H1 (cell line): ENCODE measurements at regions not wholly inside any gene's neighbourhood (a gene's known extent, or its start where the extent isn't known, plus 50 kb on each side); places are given as distances from the start of the nearest gene placed in this dataset.

ENCODE experiments used
- CTCF ChIA-PET: fragments of 300-600 bp; sonication (Branson Sonifier 250); formaldehyde crosslinking; loops from one replicate; lab custom pipeline; 2021; ENCODE audit not compliant: partially characterized antibody; lab: Charles Lee
- POLR2A ChIA-PET: fragments of 300-600 bp; sonication (Branson Sonifier 250); formaldehyde crosslinking; loops from one replicate; lab custom pipeline; 2021; ENCODE audit warnings: inconsistent platforms; ENCODE audit not compliant: partially characterized antibody; lab: Charles Lee
- DNase-seq, 2 experiments: peaks; one replicate each; pipeline versions ENCODE4 v3.0.0 to v3.0.0-alpha.2; 2010 to 2022; ENCODE audit warnings: low spot score in 2 of 2, low read depth in 1 of 2, mixed read lengths in 1 of 2
- FAIRE-seq: peaks from 2 replicates; lab custom pipeline; 2011; peaks lifted over from hg19 to GRCh38; lab: Jason Lieb, UNC
- H2AFZ ChIP-seq: 2 replicates; pipeline ENCODE4 v1.8.1; 2012; ENCODE audit warnings: low read length, inconsistent platforms
- H2AK5ac ChIP-seq: 2 replicates; pipeline ENCODE4 v1.6.1; 2013; ENCODE audit warnings: low read depth, low read length
- H2BK120ac ChIP-seq: replicated peaks from 2 replicates; pipeline ENCODE3; 2013; ENCODE audit warnings: low read depth, low read length, inconsistent platforms
- H2BK12ac ChIP-seq: 2 replicates; pipeline ENCODE4 v1.6.1; 2013; ENCODE audit warnings: low read depth, low read length
- H2BK15ac ChIP-seq: 2 replicates; pipeline ENCODE4 v1.6.1; 2013; ENCODE audit warnings: low read length
- H2BK20ac ChIP-seq: 2 replicates; pipeline ENCODE4 v1.6.1; 2013; ENCODE audit warnings: low read length
- H2BK5ac ChIP-seq: 2 replicates; pipeline ENCODE4 v1.6.1; 2013; ENCODE audit warnings: low read depth, low read length
- H3K14ac ChIP-seq: 2 replicates; pipeline ENCODE4 v1.6.1; 2013; ENCODE audit warnings: inconsistent platforms; ENCODE audit not compliant: insufficient read length
- H3K18ac ChIP-seq: 2 replicates; pipeline ENCODE4 v1.6.1; 2013; ENCODE audit warnings: low read length; ENCODE audit errors: extremely low read depth
- H3K23ac ChIP-seq: 2 replicates; pipeline ENCODE4 v1.6.1; 2013; ENCODE audit warnings: inconsistent platforms; ENCODE audit not compliant: insufficient read length
- H3K23me2 ChIP-seq: 2 replicates; pipeline ENCODE4 v1.6.1; 2013; ENCODE audit warnings: low read depth, low read length
- H3K27ac ChIP-seq: 2 replicates; pipeline ENCODE4 v1.6.1; 2011; ENCODE audit warnings: low read depth, low read length, inconsistent platforms
- H3K27me3 ChIP-seq, 4 experiments: replicated peaks in 1 of 4; 1 replicate in 1 of 4; 2 replicates in 3 of 4; pipeline versions ENCODE4 v1.6.1 to v1.8.1; 2011 to 2013; ENCODE audit warnings: low read length in 3 of 4, mild to moderate bottlenecking in 3 of 4, inconsistent platforms in 2 of 4, mixed read lengths in 2 of 4, moderate library complexity in 1 of 4; ENCODE audit not compliant: control insufficient read depth in 3 of 4, insufficient read depth in 3 of 4; ENCODE audit errors: extremely low read depth in 1 of 4
- H3K36me3 ChIP-seq, 4 experiments: 2 replicates each; pipeline versions ENCODE4 v1.6.1 to v1.8.1; 2011 to 2013; ENCODE audit warnings: mild to moderate bottlenecking in 4 of 4, low read length in 3 of 4, moderate library complexity in 2 of 4, control low read depth in 1 of 4, inconsistent platforms in 1 of 4; ENCODE audit not compliant: insufficient read depth in 4 of 4, control insufficient read depth in 2 of 4
- H3K4ac ChIP-seq: replicated peaks from 2 replicates; pipeline ENCODE3; 2013; ENCODE audit warnings: low read length, low read depth, mixed read lengths, inconsistent platforms; ENCODE audit not compliant: insufficient read length
- H3K4me1 ChIP-seq, 4 experiments: replicated peaks in 1 of 4; 1 replicate in 1 of 4; 2 replicates in 3 of 4; pipeline versions ENCODE4 v1.6.1 to v1.8.1; 2011 to 2013; ENCODE audit warnings: low read length in 3 of 4, inconsistent platforms in 2 of 4, mixed read lengths in 1 of 4; ENCODE audit not compliant: insufficient read depth in 4 of 4, control insufficient read depth in 3 of 4
- H3K4me2 ChIP-seq, 2 experiments: 2 replicates each; pipeline versions ENCODE4 v1.6.1 to v1.8.1; 2011 to 2013; ENCODE audit warnings: low read depth in 2 of 2, low read length in 2 of 2, control low read depth in 1 of 2, inconsistent platforms in 1 of 2, mild to moderate bottlenecking in 1 of 2; ENCODE audit not compliant: insufficient read depth in 1 of 2
- H3K4me3 ChIP-seq, 4 experiments: fragments of 200-600, 300-600 bp in 1 of 4; sonication (generic), shearing (Covaris generic), sonication (Bioruptor Twin) in 1 of 4; 2 replicates each; pipeline versions ENCODE4 v1.5.1 to v1.8.1; 2011 to 2016; ENCODE audit warnings: low read length in 4 of 4, low read depth in 3 of 4, control low read depth in 2 of 4, inconsistent platforms in 2 of 4, mild to moderate bottlenecking in 2 of 4, mixed read lengths in 1 of 4, moderate library complexity in 1 of 4; ENCODE audit not compliant: insufficient read depth in 2 of 4; ENCODE audit errors: extremely low read depth in 1 of 4
- H3K56ac ChIP-seq: replicated peaks from 2 replicates; pipeline ENCODE3; 2013; ENCODE audit warnings: low read depth, mild to moderate bottlenecking, mixed read lengths, low read length, inconsistent platforms; ENCODE audit not compliant: insufficient read length
- H3K79me1 ChIP-seq: 2 replicates; pipeline ENCODE4 v1.6.1; 2013; ENCODE audit warnings: low read depth, low read length, control low read depth
- H3K79me2 ChIP-seq, 2 experiments: 2 replicates each; pipeline versions ENCODE4 v1.6.1 to v1.8.1; 2012 to 2013; ENCODE audit warnings: low read length in 2 of 2, mild to moderate bottlenecking in 2 of 2, inconsistent platforms in 1 of 2; ENCODE audit not compliant: insufficient read depth in 2 of 2, control insufficient read depth in 1 of 2
- H3K9ac ChIP-seq, 4 experiments: replicated peaks in 1 of 4; 1 replicate in 1 of 4; 2 replicates in 3 of 4; pipeline versions ENCODE4 v1.6.1 to v1.8.1; 2011 to 2013; ENCODE audit warnings: low read depth in 3 of 4, low read length in 3 of 4, control low read depth in 2 of 4, mild to moderate bottlenecking in 2 of 4, moderate library complexity in 2 of 4, inconsistent platforms in 1 of 4; ENCODE audit errors: extremely low read depth in 1 of 4
- H3K9me3 ChIP-seq, 2 experiments: 2 replicates each; pipeline versions ENCODE4 v1.6.1 to v1.8.1; 2012 to 2013; ENCODE audit warnings: mild to moderate bottlenecking in 2 of 2, moderate library complexity in 2 of 2, control low read depth in 1 of 2, inconsistent platforms in 1 of 2, low read depth in 1 of 2, low read length in 1 of 2, mixed read lengths in 1 of 2; ENCODE audit not compliant: insufficient read depth in 2 of 2
- H4K20me1 ChIP-seq, 2 experiments: replicated peaks in 1 of 2; 2 replicates each; pipeline versions ENCODE3 to v1.8.1; 2011 to 2013; ENCODE audit warnings: inconsistent platforms in 2 of 2, low read length in 2 of 2, mild to moderate bottlenecking in 1 of 2; ENCODE audit not compliant: insufficient read depth in 2 of 2, control insufficient read depth in 1 of 2
- H4K5ac ChIP-seq: 2 replicates; pipeline ENCODE4 v1.6.1; 2013; ENCODE audit warnings: low read length, low read depth, mixed read lengths, inconsistent platforms; ENCODE audit not compliant: insufficient read length
- H4K8ac ChIP-seq: 2 replicates; pipeline ENCODE4 v1.8.0; 2013; ENCODE audit warnings: mild to moderate bottlenecking, moderate library complexity, low read length, inconsistent platforms; ENCODE audit not compliant: insufficient read depth; ENCODE audit errors: extremely low read depth
- H4K91ac ChIP-seq: replicated peaks from 2 replicates; pipeline ENCODE3; 2013; ENCODE audit warnings: low read length, mixed read lengths, inconsistent platforms; ENCODE audit not compliant: insufficient read length
- CBX5 ChIP-seq: fragments of 300-800, 300-1000 bp; sonication (generic); IDR thresholded peaks from 2 replicates; pipeline ENCODE4 v1.7.1; 2016; ENCODE audit warnings: antibody characterized with exemption, low read length, low read depth
- EGR1 ChIP-seq: IDR thresholded peaks from 2 replicates; pipeline ENCODE4 v1.6.1; 2011; ENCODE audit warnings: low read depth, low read length, borderline replicate concordance
- EP300 ChIP-seq, 2 experiments: IDR thresholded peaks; 1 replicate in 1 of 2; 2 replicates in 1 of 2; pipeline ENCODE4 v1.6.1; 2011 to 2012; ENCODE audit warnings: low read depth in 2 of 2, low read length in 2 of 2, mild to moderate bottlenecking in 2 of 2, borderline replicate concordance in 1 of 2, inconsistent platforms in 1 of 2, moderate library complexity in 1 of 2
- JUN ChIP-seq: IDR thresholded peaks from 2 replicates; pipeline ENCODE4 v1.6.1; 2011; ENCODE audit warnings: low read depth, mild to moderate bottlenecking, improper control_type of control experiment, low read length
- JUND ChIP-seq: IDR thresholded peaks from 2 replicates; pipeline ENCODE4 v1.6.1; 2011; ENCODE audit warnings: mild to moderate bottlenecking, improper control_type of control experiment, low read length
- KDM4A ChIP-seq: IDR thresholded peaks from one replicate; pipeline ENCODE4 v1.7.1; 2012; ENCODE audit warnings: low read depth, mild to moderate bottlenecking, moderate library complexity, low read length, inconsistent platforms; ENCODE audit not compliant: severe bottlenecking
- KDM5A ChIP-seq: fragments of 200-600 bp; IDR thresholded peaks from 2 replicates; pipeline ENCODE4 v1.7.1; 2012; ENCODE audit warnings: mild to moderate bottlenecking, low read length, inconsistent platforms, mixed read lengths
- POLR2A ChIP-seq, 2 experiments: IDR thresholded peaks; 1 replicate in 1 of 2; 2 replicates in 1 of 2; pipeline ENCODE4 v1.6.1; 2011; ENCODE audit warnings: low read depth in 2 of 2, low read length in 2 of 2, mild to moderate bottlenecking in 2 of 2; ENCODE audit errors: control extremely low read depth in 1 of 2
- SP2 ChIP-seq: IDR thresholded peaks from 2 replicates; pipeline ENCODE4 v1.6.1; 2012; ENCODE audit warnings: mild to moderate bottlenecking, low read length, inconsistent platforms
- SUZ12 ChIP-seq: fragments of 200-600 bp; sonication (generic); IDR thresholded peaks from 2 replicates; pipeline ENCODE4 v1.6.1; 2012; ENCODE audit warnings: mild to moderate bottlenecking, inconsistent platforms, low read length, moderate library complexity, mixed read lengths
- TBP ChIP-seq: IDR thresholded peaks from 2 replicates; pipeline ENCODE4 v1.6.1; 2011; ENCODE audit warnings: low read depth, low read length, improper control_type of control experiment
- YY1 ChIP-seq: IDR thresholded peaks from 2 replicates; pipeline ENCODE4 v1.6.1; 2011; ENCODE audit warnings: low read depth, mild to moderate bottlenecking, low read length
- ZNF274 ChIP-seq: IDR thresholded peaks from 2 replicates; pipeline ENCODE4 v1.7.0; 2012; ENCODE audit warnings: low read length, borderline replicate concordance; ENCODE audit errors: extremely low read depth
- WGBS, 2 experiments: shearing (Covaris generic) in 1 of 2; methylation state at CpG; one replicate each; pipeline versions ENCODE4 v1.1.6 to v1.1.7; 2013 to 2015; ENCODE audit warnings: low lambda C conversion rate in 2 of 2, mixed read lengths in 2 of 2, inconsistent platforms in 1 of 2, low coverage in 1 of 2, missing lambda C conversion rate in 1 of 2; ENCODE audit not compliant: insufficient replicate concordance in 2 of 2, insufficient coverage in 1 of 2, insufficient read length in 1 of 2; ENCODE audit errors: extremely low coverage in 1 of 2, missing lambda C conversion rate in 1 of 2; 5-methylcytosine and 5-hydroxymethylcytosine counted together
- TF ChIP-seq, protein P1 (sequence below): IDR thresholded peaks from 2 replicates; pipeline ENCODE4 v1.6.1; 2011; ENCODE audit warnings: low read length, improper control_type of control experiment

DNA sequence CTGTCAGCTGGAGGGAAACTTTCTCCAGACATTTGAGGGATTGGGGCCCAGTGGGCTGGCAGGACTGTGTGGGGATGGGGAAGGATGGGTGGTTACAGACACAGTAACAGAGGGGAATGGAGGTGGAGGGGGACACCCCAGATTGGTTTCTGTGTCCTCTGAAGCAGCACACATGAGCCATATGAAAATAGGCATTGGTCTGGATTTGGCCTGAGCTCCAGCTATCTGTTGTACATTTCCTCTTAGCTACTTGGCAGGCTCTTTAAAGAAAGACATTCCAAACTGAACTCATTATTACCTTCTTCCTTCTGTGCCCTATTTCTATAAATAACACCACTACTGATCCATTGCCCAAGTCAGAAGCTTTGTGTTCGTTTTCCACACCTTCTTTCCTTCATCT lies 72.0 kb upstream of the PRL start:
- Histone ChIP-seq H3K9me3 (peaks cover 0 to 6% of the 10 kb centered on the region in 2 experiments; a peak in 1 of 4 replicates), H3K4ac (no peak overlapping the region), H3K4me2 (no peak overlapping the region), H3K56ac (no peak overlapping the region), H2BK20ac (no peak overlapping the region), H2BK5ac (no peak overlapping the region), H4K5ac (no peak overlapping the region), H3K14ac (no peak overlapping the region), H2BK12ac (no peak overlapping the region; the same call in 1 of the 2 replicates), H3K27me3 (no peaks in the 10 kb centered on the region), H3K9ac (no peak overlapping the region), H3K79me1 (no peaks in the 10 kb centered on the region), H3K27ac (no peak overlapping the region), H3K36me3 (no peaks in the 10 kb centered on the region), H2BK15ac (no peak overlapping the region), H3K23ac (no peak overlapping the region), H2AK5ac (no peak overlapping the region), H4K8ac (no peak overlapping the region), H2AFZ (no peak overlapping the region), H3K4me3 (no peak overlapping the region), H4K91ac (no peak overlapping the region), H3K23me2 (no peaks in the 10 kb centered on the region), H2BK120ac (no peak overlapping the region), H3K18ac (no peak overlapping the region), H3K79me2 (no peaks in the 10 kb centered on the region), H4K20me1 (no peaks in the 10 kb centered on the region), H3K4me1 (peaks cover 0 to 6% (median 4%) of the 10 kb centered on the region in 4 experiments; a peak in 5 of 7 replicates)
- FAIRE-seq (no peak), DNase-seq (no peak)
- WGBS, 2 experiments, result 92% methylated on average over 1 of the region's 1 CpG; no CpG with 5 or more reads in 1 of the 2 experiments
- ChIA-PET POLR2A (no interaction called here), CTCF (interaction anchor here (1.0 kb wide), 1 partner anchor 24 kb away, joined by 3 read pairs; no protein-coding TSS in a partner anchor)
- TF ChIP-seq JUN, result no peak
- no peak for TF ChIP-seq ZNF274
- TF ChIP-seq, protein P1, sequence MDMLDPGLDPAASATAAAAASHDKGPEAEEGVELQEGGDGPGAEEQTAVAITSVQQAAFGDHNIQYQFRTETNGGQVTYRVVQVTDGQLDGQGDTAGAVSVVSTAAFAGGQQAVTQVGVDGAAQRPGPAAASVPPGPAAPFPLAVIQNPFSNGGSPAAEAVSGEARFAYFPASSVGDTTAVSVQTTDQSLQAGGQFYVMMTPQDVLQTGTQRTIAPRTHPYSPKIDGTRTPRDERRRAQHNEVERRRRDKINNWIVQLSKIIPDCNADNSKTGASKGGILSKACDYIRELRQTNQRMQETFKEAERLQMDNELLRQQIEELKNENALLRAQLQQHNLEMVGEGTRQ, result no peak
- no peak for TF ChIP-seq TBP
- no peak for TF ChIP-seq POLR2A (IDR thresholded peaks at IDR 0.05; ENCODE audit: control extremely low read depth in 1 of 2, low read depth in 2 of 2, low read length in 2 of 2)
- TF ChIP-seq KDM4A, result no peak
- TF ChIP-seq SP2, result no peak
- TF ChIP-seq KDM5A, result no peak
- TF ChIP-seq EP300 (IDR thresholded peaks at IDR 0.05; ENCODE audit: borderline replicate concordance in 1 of 2, low read depth in 2 of 2, low read length in 2 of 2), result no peak
- TF ChIP-seq CBX5, result no peak
- TF ChIP-seq EGR1, result no peak
- TF ChIP-seq YY1, result no peak
- TF ChIP-seq JUND, result no peak
- TF ChIP-seq SUZ12, result no peak
